ENCODE measurements at regions not wholly inside any gene's neighbourhood (a gene's known extent, or its start where the extent isn't known, plus 50 kb on each side); places are given as distances from the start of the nearest gene placed in this dataset.
A peak's percentile ranks its signal among the peaks of the same experiment; 100 is the strongest.
"Not testable (repeated sequence)": the region's sequence is repeated elsewhere in the genome, so short reads cannot be mapped to it uniquely, and the experiment has no call there.

DNA sequence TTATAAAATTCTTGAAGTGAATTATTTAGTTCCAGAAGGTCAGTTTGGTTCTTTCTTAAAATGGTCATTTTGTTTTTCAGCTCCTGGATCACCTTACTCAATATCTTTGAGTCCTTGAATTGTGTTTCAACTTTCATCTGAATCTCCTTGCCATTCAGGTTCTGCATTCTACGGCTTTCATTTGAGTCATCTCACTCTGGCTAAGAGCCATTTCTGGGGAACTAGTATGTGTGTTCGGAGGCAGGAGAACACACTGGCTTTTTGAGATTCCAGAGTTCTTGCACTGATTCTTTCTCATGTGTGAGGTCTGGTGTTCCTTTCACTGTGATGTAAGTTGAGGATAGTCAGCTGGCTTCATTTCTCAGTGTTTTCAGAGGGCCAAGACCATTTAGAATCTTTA lies 708.4 kb upstream of the FRG1 start:
- ChIA-PET POLR2A (no interaction called here), CTCF (no interaction called here)
- Mint-ChIP-seq H3K36me3 (no peaks in the 10 kb centered on the region), H3K9me3 (peaks cover 0 to 9% (median 4%) of the 10 kb centered on the region in 3 donors), H3K27me3 (no peaks in the 10 kb centered on the region), H3K4me1 (no peaks in the 10 kb centered on the region), H3K27ac (no peak overlapping the region), H3K4me3 (no peak overlapping the region)
- ATAC-seq (replicated peaks in 1 of 4) (no peak), DNase-seq (no peak)
- Histone ChIP-seq H3K9me3 (no peaks in the 10 kb centered on the region), H3K36me3 (ENCODE audit: control insufficient read depth in 2 of 2, extremely low read depth in 1 of 2, insufficient read depth in 1 of 2, low read length in 1 of 2) (no peaks in the 10 kb centered on the region), H3K27me3 (replicated peaks in 1 of 2; ENCODE audit: control insufficient read depth in 2 of 2, extremely low read depth in 1 of 2, insufficient read depth in 2 of 2, low read length in 1 of 2) (no peaks in the 10 kb centered on the region), H3K4me1 (ENCODE audit: control insufficient read depth in 1 of 2, extremely low read depth in 1 of 2, insufficient read depth in 2 of 2, low read length in 2 of 2) (no peaks in the 10 kb centered on the region), H3K27ac (ENCODE audit: low read length) (no peak overlapping the region), H3K4me3 (ENCODE audit: control insufficient read depth in 1 of 2, extremely low read depth in 1 of 2, low read length in 1 of 2) (no peak overlapping the region)
- WGBS (ENCODE audit: insufficient coverage), result 75% methylated on average over 2 of the region's 2 CpGs

GRCh38 chr4:189233754-189234153 lies 706.9 kb upstream of the FRG1 start:
- H3K4me1 ChIP-seq (ENCODE audit: control insufficient read depth in 1 of 2, extremely low read depth in 1 of 2, insufficient read depth in 2 of 2, low read length in 2 of 2); H3K27ac Mint-ChIP-seq; H3K4me1 Mint-ChIP-seq; H3K27ac ChIP-seq (ENCODE audit: low read length); H3K4me3 Mint-ChIP-seq; POLR2A ChIA-PET; H3K36me3 ChIP-seq (ENCODE audit: control insufficient read depth in 2 of 2, extremely low read depth in 1 of 2, insufficient read depth in 1 of 2, low read length in 1 of 2); ATAC-seq (replicated peaks in 1 of 4); CTCF ChIA-PET; H3K36me3 Mint-ChIP-seq; H3K27me3 Mint-ChIP-seq; H3K9me3 ChIP-seq; H3K27me3 ChIP-seq (replicated peaks in 1 of 2; ENCODE audit: control insufficient read depth in 2 of 2, extremely low read depth in 1 of 2, insufficient read depth in 2 of 2, low read length in 1 of 2); H3K4me3 ChIP-seq (ENCODE audit: control insufficient read depth in 1 of 2, extremely low read depth in 1 of 2, low read length in 1 of 2): not testable (repeated sequence)
- peak in 6 of 35 experiments; percentile 2 to 32 (median 13) for DNase-seq
- no CpG with 5 or more reads among the region's 1 CpG for WGBS (ENCODE audit: insufficient coverage)
- H3K9me3 Mint-ChIP-seq, result peaks cover 0 to 10% (median 5%) of the 10 kb centered on the region in 3 donors

DNA sequence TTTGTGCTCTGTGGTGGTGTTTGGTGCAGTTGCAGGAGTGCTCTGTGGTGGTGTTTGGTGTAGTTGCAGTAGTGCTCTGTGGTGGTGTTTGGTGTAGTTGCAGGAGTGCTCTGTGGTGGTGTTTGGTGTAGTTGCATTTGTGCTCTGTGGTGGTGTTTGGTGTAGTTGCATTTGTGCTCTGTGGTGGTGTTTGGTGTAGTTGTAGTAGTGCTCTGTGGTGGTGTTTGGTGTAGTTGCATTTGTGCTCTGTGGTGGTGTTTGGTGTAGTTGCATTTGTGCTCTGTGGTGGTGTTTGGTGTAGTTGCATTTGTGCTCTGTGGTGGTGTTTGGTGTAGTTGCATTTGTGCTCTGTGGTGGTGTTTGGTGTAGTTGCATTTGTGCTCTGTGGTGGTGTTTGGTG lies 705.7 kb upstream of the FRG1 start:
- not testable (repeated sequence) for H3K9me3 ChIP-seq; H3K4me1 ChIP-seq (ENCODE audit: control insufficient read depth in 1 of 2, extremely low read depth in 1 of 2, insufficient read depth in 2 of 2, low read length in 2 of 2); ATAC-seq (replicated peaks in 1 of 4)

DNA sequence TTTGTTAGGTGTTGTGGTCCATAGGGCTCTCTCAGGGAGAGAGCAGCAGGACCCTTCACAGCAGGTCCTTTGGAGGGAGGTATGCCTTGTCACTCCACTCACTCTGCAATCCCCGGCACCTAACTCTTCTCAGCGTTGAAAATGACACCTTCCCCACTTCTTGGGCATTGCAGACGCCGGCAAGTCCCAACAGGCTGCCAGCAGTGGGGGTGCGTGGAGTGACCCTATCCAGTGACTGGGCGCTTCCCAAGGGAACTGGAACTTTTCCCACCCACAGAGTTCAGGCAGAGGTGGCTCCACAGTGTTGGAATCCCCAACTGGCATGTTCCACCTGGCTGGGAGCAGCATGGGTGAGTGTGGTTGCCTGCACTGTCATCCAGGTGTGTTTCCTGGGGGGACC lies 705.1 kb upstream of the FRG1 start:
- 82% methylated on average over 4 of the region's 6 CpGs for WGBS (ENCODE audit: insufficient coverage)
- Mint-ChIP-seq H3K4me3 (no peak overlapping the region), H3K4me1 (no peaks in the 10 kb centered on the region), H3K27me3 (no peaks in the 10 kb centered on the region), H3K9me3 (peaks cover 0 to 14% (median 5%) of the 10 kb centered on the region in 3 donors), H3K36me3 (no peaks in the 10 kb centered on the region), H3K27ac (no peak overlapping the region)
- DNase-seq (no peak), ATAC-seq (replicated peaks in 1 of 4) (no peak)
- Histone ChIP-seq H3K36me3 (ENCODE audit: control insufficient read depth in 2 of 2, extremely low read depth in 1 of 2, insufficient read depth in 1 of 2, low read length in 1 of 2) (no peaks in the 10 kb centered on the region), H3K27ac (ENCODE audit: low read length) (no peak overlapping the region), H3K27me3 (replicated peaks in 1 of 2; ENCODE audit: control insufficient read depth in 2 of 2, extremely low read depth in 1 of 2, insufficient read depth in 2 of 2, low read length in 1 of 2) (no peaks in the 10 kb centered on the region), H3K4me3 (ENCODE audit: control insufficient read depth in 1 of 2, extremely low read depth in 1 of 2, low read length in 1 of 2) (no peak overlapping the region), H3K4me1 (ENCODE audit: control insufficient read depth in 1 of 2, extremely low read depth in 1 of 2, insufficient read depth in 2 of 2, low read length in 2 of 2) (no peaks in the 10 kb centered on the region), H3K9me3 (no peaks in the 10 kb centered on the region)
- POLR2A ChIA-PET, result no interaction called here
- CTCF ChIA-PET, result no interaction called here

More for the DNA sequence above, 705.7 kb upstream of the FRG1 start:
- peak in 5 of 35 experiments; percentile 0 to 14 (median 5) for DNase-seq
- H3K9me3 Mint-ChIP-seq, result peaks cover 0 to 14% (median 5%) of the 10 kb centered on the region in 3 donors
- H3K27ac Mint-ChIP-seq; H3K4me3 ChIP-seq (ENCODE audit: control insufficient read depth in 1 of 2, extremely low read depth in 1 of 2, low read length in 1 of 2); H3K27me3 ChIP-seq (replicated peaks in 1 of 2; ENCODE audit: control insufficient read depth in 2 of 2, extremely low read depth in 1 of 2, insufficient read depth in 2 of 2, low read length in 1 of 2); H3K36me3 ChIP-seq (ENCODE audit: control insufficient read depth in 2 of 2, extremely low read depth in 1 of 2, insufficient read depth in 1 of 2, low read length in 1 of 2); CTCF ChIA-PET; H3K36me3 Mint-ChIP-seq; H3K4me1 Mint-ChIP-seq; H3K27ac ChIP-seq (ENCODE audit: low read length); POLR2A ChIA-PET; H3K4me3 Mint-ChIP-seq; H3K27me3 Mint-ChIP-seq: not testable (repeated sequence)

DNA sequence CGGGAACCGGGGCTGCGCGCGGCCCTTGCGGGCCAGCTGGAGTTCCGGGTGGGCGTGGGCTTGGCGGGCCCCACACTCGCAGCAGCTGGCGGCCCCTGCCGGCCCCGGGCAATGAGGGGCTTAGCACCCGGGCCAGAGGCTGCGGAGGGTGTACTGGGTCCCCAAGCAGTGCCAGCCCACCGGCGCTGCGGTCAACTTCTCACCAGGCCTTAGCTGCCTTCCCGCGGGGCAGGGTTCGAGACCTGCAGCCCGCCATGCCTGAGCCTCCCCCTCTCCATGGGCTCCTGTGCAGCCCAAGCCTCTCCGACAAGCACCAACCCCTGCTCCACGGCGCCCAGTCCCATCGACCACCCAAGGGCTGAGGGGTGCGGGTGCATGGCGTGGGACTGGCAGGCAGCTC lies 704.4 kb upstream of the FRG1 start:
- H3K36me3 Mint-ChIP-seq; ATAC-seq (replicated peaks in 1 of 4): not testable (repeated sequence)
- H3K9me3 Mint-ChIP-seq, result peaks cover 0 to 14% (median 5%) of the 10 kb centered on the region in 3 donors

DNA sequence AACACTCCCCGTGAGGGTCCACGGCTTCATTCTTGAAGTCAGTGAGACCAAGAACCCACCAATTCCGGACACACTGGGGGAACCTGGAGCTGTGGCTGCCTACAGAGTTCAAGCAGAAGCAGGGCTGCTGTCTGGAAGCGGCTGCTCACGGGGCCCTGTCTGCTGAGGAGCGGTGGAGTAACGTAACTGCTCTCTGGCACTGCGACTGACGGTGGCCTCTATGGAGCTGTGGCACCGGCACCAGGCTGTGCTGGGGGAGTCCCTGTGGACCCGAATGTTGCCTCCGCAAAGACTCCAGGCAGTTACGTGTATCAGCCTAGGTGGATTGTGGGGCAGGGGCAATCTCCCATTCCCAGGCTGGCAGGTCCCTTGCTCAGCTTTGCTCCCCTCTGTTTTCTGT lies 703.3 kb upstream of the FRG1 start:
- Histone ChIP-seq H3K27me3 (replicated peaks in 1 of 2; ENCODE audit: control insufficient read depth in 2 of 2, extremely low read depth in 1 of 2, insufficient read depth in 2 of 2, low read length in 1 of 2) (no peaks in the 10 kb centered on the region), H3K9me3 (no peaks in the 10 kb centered on the region), H3K4me3 (ENCODE audit: control insufficient read depth in 1 of 2, extremely low read depth in 1 of 2, low read length in 1 of 2) (no peak overlapping the region), H3K4me1 (ENCODE audit: control insufficient read depth in 1 of 2, extremely low read depth in 1 of 2, insufficient read depth in 2 of 2, low read length in 2 of 2) (no peaks in the 10 kb centered on the region), H3K27ac (ENCODE audit: low read length) (no peak overlapping the region), H3K36me3 (ENCODE audit: control insufficient read depth in 2 of 2, extremely low read depth in 1 of 2, insufficient read depth in 1 of 2, low read length in 1 of 2) (no peaks in the 10 kb centered on the region)
- Mint-ChIP-seq H3K27ac (no peak overlapping the region), H3K4me1 (no peaks in the 10 kb centered on the region), H3K4me3 (no peak overlapping the region), H3K36me3 (no peaks in the 10 kb centered on the region), H3K27me3 (no peaks in the 10 kb centered on the region), H3K9me3 (peaks cover 2 to 14% (median 5%) of the 10 kb centered on the region in 3 donors)
- DNase-seq, result no peak
- CTCF ChIA-PET, result no interaction called here
- POLR2A ChIA-PET, result no interaction called here
- no peak for ATAC-seq (replicated peaks in 1 of 4)
- 89% methylated on average over 12 of the region's 13 CpGs for WGBS (ENCODE audit: insufficient coverage)

More for the DNA sequence above, 704.4 kb upstream of the FRG1 start:
- DNase-seq; H3K4me3 ChIP-seq (ENCODE audit: control insufficient read depth in 1 of 2, extremely low read depth in 1 of 2, low read length in 1 of 2); H3K4me3 Mint-ChIP-seq; H3K4me1 Mint-ChIP-seq; H3K27ac ChIP-seq (ENCODE audit: low read length); H3K4me1 ChIP-seq (ENCODE audit: control insufficient read depth in 1 of 2, extremely low read depth in 1 of 2, insufficient read depth in 2 of 2, low read length in 2 of 2); H3K27me3 ChIP-seq (replicated peaks in 1 of 2; ENCODE audit: control insufficient read depth in 2 of 2, extremely low read depth in 1 of 2, insufficient read depth in 2 of 2, low read length in 1 of 2); H3K36me3 ChIP-seq (ENCODE audit: control insufficient read depth in 2 of 2, extremely low read depth in 1 of 2, insufficient read depth in 1 of 2, low read length in 1 of 2); H3K9me3 ChIP-seq; CTCF ChIA-PET; H3K27ac Mint-ChIP-seq; H3K27me3 Mint-ChIP-seq; POLR2A ChIA-PET: not testable (repeated sequence)
- 95% methylated on average over 22 of the region's 28 CpGs for WGBS (ENCODE audit: insufficient coverage)

DNA sequence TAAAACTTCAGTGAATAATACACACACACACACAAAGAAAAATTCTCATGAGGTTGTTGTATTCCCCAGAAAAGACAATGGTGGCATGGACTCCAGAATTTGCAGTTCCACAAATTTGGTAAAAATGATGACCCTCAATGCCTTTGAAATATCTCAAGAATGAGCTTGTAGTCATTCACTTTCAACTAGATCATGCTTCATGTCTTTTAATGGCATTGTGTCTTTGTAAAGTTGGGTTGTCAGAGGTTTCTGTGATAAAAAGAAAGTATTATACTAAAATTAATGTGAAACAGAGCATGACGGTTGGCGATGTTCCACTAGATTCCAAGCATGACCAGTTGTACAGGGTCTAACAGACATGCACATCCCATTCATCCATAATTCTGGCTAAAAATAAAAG lies 685.0 kb upstream of the FRG1 start:
- Mint-ChIP-seq H3K27ac (no peak overlapping the region), H3K36me3 (no peaks in the 10 kb centered on the region), H3K9me3 (peaks cover 16 to 38% (median 17%) of the 10 kb centered on the region in 3 donors), H3K4me3 (no peak overlapping the region), H3K27me3 (no peaks in the 10 kb centered on the region), H3K4me1 (no peaks in the 10 kb centered on the region)
- WGBS (ENCODE audit: insufficient coverage), result no CpG with 5 or more reads among the region's 2 CpGs
- ChIA-PET CTCF (no interaction called here), POLR2A (no interaction called here)
- ATAC-seq (replicated peaks in 1 of 4) (no peak), DNase-seq (no peak)
- no peaks in the 10 kb centered on the region for H3K27me3 ChIP-seq (replicated peaks in 1 of 2; ENCODE audit: control insufficient read depth in 2 of 2, extremely low read depth in 1 of 2, insufficient read depth in 2 of 2, low read length in 1 of 2)
- no peak overlapping the region for H3K27ac ChIP-seq (ENCODE audit: low read length)
- H3K4me1 ChIP-seq (ENCODE audit: control insufficient read depth in 1 of 2, extremely low read depth in 1 of 2, insufficient read depth in 2 of 2, low read length in 2 of 2), result no peaks in the 10 kb centered on the region
- H3K9me3 ChIP-seq, result no peaks in the 10 kb centered on the region
- H3K4me3 ChIP-seq (ENCODE audit: control insufficient read depth in 1 of 2, extremely low read depth in 1 of 2, low read length in 1 of 2), result no peak overlapping the region
- H3K36me3 ChIP-seq (ENCODE audit: control insufficient read depth in 2 of 2, extremely low read depth in 1 of 2, insufficient read depth in 1 of 2, low read length in 1 of 2), result no peaks in the 10 kb centered on the region

All from T-cell (primary cell).